PC-9 (cell line): ENCODE measurements at regions not wholly inside any gene's neighbourhood (a gene's known extent, or its start where the extent isn't known, plus 50 kb on each side); places are given as distances from the start of the nearest gene placed in this dataset.

ENCODE experiments used
- BruUV-seq: library from RNA; stranded (reverse); fragments of 400-500 nt; replicated peaks from 2 replicates; lab custom pipeline; 2021; lab: Mats Ljungman, UMichigan
- CTCF ChIA-PET: fragments of 300-600 bp; sonication (Branson Sonifier 250); formaldehyde crosslinking; loops from one replicate; lab custom pipeline; 2022; ENCODE audit warnings: antibody characterized with exemption; lab: Charles Lee
- POLR2A ChIA-PET: fragments of 300-600 bp; sonication (Branson Sonifier 250); formaldehyde crosslinking; loops from one replicate; lab custom pipeline; 2022; ENCODE audit warnings: antibody characterized with exemption; ENCODE audit not compliant: unreplicated experiment; lab: Charles Lee
- DNase-seq, 2 experiments: peaks; one replicate each; pipeline versions ENCODE4 v3.0.0 to v3.0.0-alpha.2; 2015 to 2022; ENCODE audit warnings: mixed read lengths in 1 of 2
- H2AFZ ChIP-seq: fragments of 200-600 bp; sonication (generic); 2 replicates; pipeline ENCODE4 v1.8.1; 2017; ENCODE audit warnings: antibody characterized with exemption
- H3F3A ChIP-seq: fragments of 200-600 bp; sonication (generic); 2 replicates; pipeline ENCODE4 v1.8.1; 2017; ENCODE audit warnings: antibody characterized with exemption, mild to moderate bottlenecking, low read depth; ENCODE audit not compliant: insufficient read depth
- H3K27ac ChIP-seq: fragments of 200-600 bp; sonication (generic); 2 replicates; pipeline ENCODE4 v1.6.1; 2016; ENCODE audit warnings: mixed run types
- H3K27me3 ChIP-seq: fragments of 200-600 bp; sonication (generic); 2 replicates; pipeline ENCODE4 v1.6.1; 2016; ENCODE audit warnings: low read depth, mixed run types; ENCODE audit not compliant: insufficient read depth
- H3K36me3 ChIP-seq: fragments of 200-600 bp; sonication (generic); 2 replicates; pipeline ENCODE4 v1.6.1; 2016; ENCODE audit warnings: low read depth, mixed run types
- H3K4me1 ChIP-seq: fragments of 200-600 bp; sonication (generic); replicated peaks from 2 replicates; pipeline ENCODE4 v1.6.1; 2016; ENCODE audit warnings: mixed run types; ENCODE audit not compliant: insufficient read depth
- H3K4me2 ChIP-seq: fragments of 200-600 bp; sonication (generic); 2 replicates; pipeline ENCODE4 v1.6.1; 2017; ENCODE audit warnings: mixed run types
- H3K4me3 ChIP-seq: fragments of 200-600 bp; sonication (generic); 2 replicates; pipeline ENCODE4 v1.6.1; 2016; ENCODE audit warnings: mixed run types
- H3K79me2 ChIP-seq: fragments of 200-600 bp; sonication (generic); 2 replicates; pipeline ENCODE4 v1.6.1; 2017; ENCODE audit warnings: low read depth, mixed run types
- H3K9me2 ChIP-seq: fragments of 200-600 bp; sonication (generic); 2 replicates; pipeline ENCODE4 v1.8.1; 2017; ENCODE audit warnings: mild to moderate bottlenecking; ENCODE audit not compliant: insufficient read depth
- H3K9me3 ChIP-seq: fragments of 200-600 bp; sonication (generic); 2 replicates; pipeline ENCODE4 v1.8.1; 2016; ENCODE audit warnings: low read depth; ENCODE audit not compliant: insufficient read depth
- H4K20me1 ChIP-seq: fragments of 200-600 bp; sonication (generic); 2 replicates; pipeline ENCODE4 v1.8.1; 2017; ENCODE audit not compliant: insufficient read depth
- EZH2 ChIP-seq: fragments of 200-600 bp; sonication (generic); IDR thresholded peaks from 2 replicates; pipeline ENCODE4 v1.8.0; 2017; ENCODE audit warnings: antibody characterized with exemption, low read depth
- intact Hi-C: fragments of 100-400 bp; cut with micrococcal nuclease; formaldehyde crosslinking; loops from one replicate; pipeline ENCODE4 v1.10.0; 2022; ENCODE audit not compliant: unreplicated experiment
- TF ChIP-seq, protein P1 (sequence below): fragments of 200-600 bp; sonication (generic); conservative IDR thresholded peaks from 2 replicates; pipeline ENCODE4 v1.6.1; 2017; ENCODE audit warnings: mixed run types, antibody characterized with exemption, mild to moderate bottlenecking, moderate library complexity

DNA sequence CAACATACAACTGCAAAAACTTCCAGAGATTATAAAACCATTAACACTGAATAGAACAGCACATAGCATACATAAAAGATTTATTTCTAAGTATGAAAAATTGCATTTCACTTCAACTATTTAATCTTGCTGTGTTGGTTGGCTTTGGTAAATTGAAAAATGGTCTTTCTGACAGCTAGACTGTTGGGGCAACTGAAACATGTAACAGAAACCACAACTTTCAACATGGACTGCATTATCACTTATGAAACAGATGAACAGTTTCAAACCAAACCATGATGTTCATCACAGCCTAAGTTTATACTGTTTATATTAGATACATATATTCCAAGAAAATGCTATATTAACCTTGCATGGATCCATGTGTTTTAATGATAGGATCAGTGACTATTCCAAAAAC, 324.1 kb upstream of the PCDH9 start:
- no peaks in the 10 kb centered on the region for H3F3A ChIP-seq
- no peaks in the 10 kb centered on the region for H4K20me1 ChIP-seq
- H3K4me3 ChIP-seq: no peak overlapping the region
- TF ChIP-seq, protein P1, sequence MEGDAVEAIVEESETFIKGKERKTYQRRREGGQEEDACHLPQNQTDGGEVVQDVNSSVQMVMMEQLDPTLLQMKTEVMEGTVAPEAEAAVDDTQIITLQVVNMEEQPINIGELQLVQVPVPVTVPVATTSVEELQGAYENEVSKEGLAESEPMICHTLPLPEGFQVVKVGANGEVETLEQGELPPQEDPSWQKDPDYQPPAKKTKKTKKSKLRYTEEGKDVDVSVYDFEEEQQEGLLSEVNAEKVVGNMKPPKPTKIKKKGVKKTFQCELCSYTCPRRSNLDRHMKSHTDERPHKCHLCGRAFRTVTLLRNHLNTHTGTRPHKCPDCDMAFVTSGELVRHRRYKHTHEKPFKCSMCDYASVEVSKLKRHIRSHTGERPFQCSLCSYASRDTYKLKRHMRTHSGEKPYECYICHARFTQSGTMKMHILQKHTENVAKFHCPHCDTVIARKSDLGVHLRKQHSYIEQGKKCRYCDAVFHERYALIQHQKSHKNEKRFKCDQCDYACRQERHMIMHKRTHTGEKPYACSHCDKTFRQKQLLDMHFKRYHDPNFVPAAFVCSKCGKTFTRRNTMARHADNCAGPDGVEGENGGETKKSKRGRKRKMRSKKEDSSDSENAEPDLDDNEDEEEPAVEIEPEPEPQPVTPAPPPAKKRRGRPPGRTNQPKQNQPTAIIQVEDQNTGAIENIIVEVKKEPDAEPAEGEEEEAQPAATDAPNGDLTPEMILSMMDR: no peak
- H3K9me2 ChIP-seq: no peaks in the 10 kb centered on the region
- H3K79me2 ChIP-seq: no peaks in the 10 kb centered on the region
- no peak overlapping the region for H3K27ac ChIP-seq
- CTCF ChIA-PET: no interaction called here
- peaks cover 4% of the 10 kb centered on the region; the same call in 1 of the 2 replicates for H3K9me3 ChIP-seq
- POLR2A ChIA-PET: no interaction called here
- no peaks in the 10 kb centered on the region for H3K36me3 ChIP-seq
- no TSS peak for BruUV-seq
- H3K4me1 ChIP-seq: no peaks in the 10 kb centered on the region
- H2AFZ ChIP-seq: no peak overlapping the region
- H3K27me3 ChIP-seq: no peaks in the 10 kb centered on the region
- no peak overlapping the region for H3K4me2 ChIP-seq
- intact Hi-C loops: no loop called here
- DNase-seq: no peak

DNA sequence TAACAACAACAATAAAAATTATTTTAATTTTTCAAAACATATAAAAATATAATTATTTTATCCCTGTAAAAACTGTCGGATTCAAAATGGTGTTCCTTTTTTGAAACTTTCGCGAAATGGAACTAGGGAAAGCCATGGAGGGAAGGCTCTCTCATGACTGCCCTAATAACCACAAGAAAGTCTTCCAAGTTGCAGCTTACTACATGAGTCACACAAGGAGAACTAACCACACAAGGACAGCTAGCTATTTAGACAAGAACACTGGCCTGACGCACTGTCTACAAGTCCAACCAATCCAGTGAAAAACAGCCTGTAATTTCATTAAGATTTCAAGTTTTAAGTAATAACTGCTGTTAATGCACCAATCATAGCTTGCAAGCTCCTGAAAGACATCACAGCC, 319.2 kb upstream of the PCDH9 start:
- Histone ChIP-seq H2AFZ (no peak overlapping the region), H3K4me3 (no peak overlapping the region), H3K27me3 (no peaks in the 10 kb centered on the region), H3K9me2 (no peaks in the 10 kb centered on the region), H3K4me2 (no peak overlapping the region), H3K27ac (no peak overlapping the region), H3F3A (no peaks in the 10 kb centered on the region), H3K4me1 (no peaks in the 10 kb centered on the region), H3K9me3 (no peaks in the 10 kb centered on the region), H4K20me1 (no peaks in the 10 kb centered on the region), H3K36me3 (no peaks in the 10 kb centered on the region), H3K79me2 (no peaks in the 10 kb centered on the region)
- no peak for DNase-seq
- intact Hi-C loops: no loop called here
- ChIA-PET CTCF (no interaction called here), POLR2A (no interaction called here)
- no TSS peak for BruUV-seq
- no peak for TF ChIP-seq EZH2
- TF ChIP-seq, protein P1: no peak

DNA sequence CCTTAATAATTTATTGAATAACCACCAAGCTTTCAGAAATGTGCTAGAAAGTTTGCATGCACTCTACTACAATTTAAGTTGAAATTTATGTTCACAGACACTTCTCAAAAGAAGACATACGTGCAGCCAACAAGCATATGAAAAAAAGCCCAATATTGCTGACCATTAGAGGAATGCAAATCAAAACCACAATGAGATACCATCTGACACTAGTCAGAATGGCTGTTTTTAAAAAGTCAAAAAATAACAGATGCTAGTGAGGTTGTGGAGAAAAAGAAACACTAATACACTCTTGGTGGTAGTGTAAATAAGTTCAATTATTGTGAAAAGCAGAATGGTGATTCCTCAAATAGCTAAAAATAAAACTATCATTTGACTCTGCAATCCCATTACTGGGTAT, 308.8 kb upstream of the PCDH9 start:
- no peak for DNase-seq
- Histone ChIP-seq H3K4me2 (no peak overlapping the region), H3K4me1 (no peaks in the 10 kb centered on the region), H3K79me2 (no peaks in the 10 kb centered on the region), H2AFZ (no peak overlapping the region), H4K20me1 (no peaks in the 10 kb centered on the region), H3K27me3 (no peaks in the 10 kb centered on the region), H3K4me3 (no peak overlapping the region), H3K9me3 (no peaks in the 10 kb centered on the region), H3F3A (no peaks in the 10 kb centered on the region), H3K36me3 (no peaks in the 10 kb centered on the region), H3K9me2 (no peaks in the 10 kb centered on the region), H3K27ac (no peak overlapping the region)
- intact Hi-C loops: no loop called here
- CTCF ChIA-PET: no interaction called here
- TF ChIP-seq EZH2: no peak
- TF ChIP-seq, protein P1: no peak
- POLR2A ChIA-PET: no interaction called here
- no TSS peak for BruUV-seq
